GM18867 (cell line): ENCODE measurements at regions not wholly inside any gene's neighbourhood (a gene's known extent, or its start where the extent isn't known, plus 50 kb on each side); places are given as distances from the start of the nearest gene placed in this dataset.

Experiments used
- ATAC-seq: cut with Tn5 transposase; IDR thresholded peaks from one replicate; pipeline ENCODE4 v1.9.1; 2021; ENCODE audit warnings: mild to moderate bottlenecking, moderate library complexity; ENCODE audit not compliant: unreplicated experiment

DNA sequence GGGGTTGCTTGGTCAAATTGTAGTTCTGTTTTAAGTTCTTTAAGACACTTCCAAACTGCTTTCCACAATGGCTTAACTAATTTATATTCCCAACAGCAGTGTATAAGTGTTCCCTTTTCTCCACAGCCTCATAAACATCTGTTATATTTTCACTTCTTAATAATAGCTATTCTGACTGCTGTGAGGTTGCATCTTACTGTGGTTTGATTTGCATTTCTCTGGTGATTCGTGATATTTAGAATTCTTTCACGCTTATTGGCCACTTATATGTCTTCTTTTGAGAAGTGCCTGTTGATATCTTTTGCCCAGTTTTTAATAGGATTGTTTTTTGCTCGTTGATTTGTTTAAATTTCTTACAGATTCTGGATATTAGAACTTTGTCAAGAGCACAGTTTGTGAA, 278.6 kb upstream of the ITM2A start:
- peak; percentile 82 for ATAC-seq

DNA sequence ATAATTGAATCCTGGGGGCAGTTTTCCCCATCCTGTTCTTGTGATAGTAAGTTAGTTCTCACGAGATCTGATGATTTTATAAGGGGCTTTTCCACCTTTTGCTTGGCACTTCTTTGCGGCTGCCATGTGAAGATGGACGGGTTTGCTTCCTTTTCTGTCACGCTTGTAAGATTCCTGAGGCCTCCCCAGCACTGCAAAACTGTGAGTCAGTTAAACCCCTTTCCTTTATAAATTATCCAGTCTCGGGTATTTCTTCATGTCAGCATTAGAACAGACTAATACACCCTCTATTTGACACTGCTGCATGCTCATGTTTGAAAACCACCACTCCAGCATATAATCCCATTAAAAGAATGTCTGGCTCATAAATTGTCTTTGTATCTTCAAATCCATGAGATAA, 264.4 kb upstream of the ITM2A start:
- ATAC-seq, result no peak

DNA sequence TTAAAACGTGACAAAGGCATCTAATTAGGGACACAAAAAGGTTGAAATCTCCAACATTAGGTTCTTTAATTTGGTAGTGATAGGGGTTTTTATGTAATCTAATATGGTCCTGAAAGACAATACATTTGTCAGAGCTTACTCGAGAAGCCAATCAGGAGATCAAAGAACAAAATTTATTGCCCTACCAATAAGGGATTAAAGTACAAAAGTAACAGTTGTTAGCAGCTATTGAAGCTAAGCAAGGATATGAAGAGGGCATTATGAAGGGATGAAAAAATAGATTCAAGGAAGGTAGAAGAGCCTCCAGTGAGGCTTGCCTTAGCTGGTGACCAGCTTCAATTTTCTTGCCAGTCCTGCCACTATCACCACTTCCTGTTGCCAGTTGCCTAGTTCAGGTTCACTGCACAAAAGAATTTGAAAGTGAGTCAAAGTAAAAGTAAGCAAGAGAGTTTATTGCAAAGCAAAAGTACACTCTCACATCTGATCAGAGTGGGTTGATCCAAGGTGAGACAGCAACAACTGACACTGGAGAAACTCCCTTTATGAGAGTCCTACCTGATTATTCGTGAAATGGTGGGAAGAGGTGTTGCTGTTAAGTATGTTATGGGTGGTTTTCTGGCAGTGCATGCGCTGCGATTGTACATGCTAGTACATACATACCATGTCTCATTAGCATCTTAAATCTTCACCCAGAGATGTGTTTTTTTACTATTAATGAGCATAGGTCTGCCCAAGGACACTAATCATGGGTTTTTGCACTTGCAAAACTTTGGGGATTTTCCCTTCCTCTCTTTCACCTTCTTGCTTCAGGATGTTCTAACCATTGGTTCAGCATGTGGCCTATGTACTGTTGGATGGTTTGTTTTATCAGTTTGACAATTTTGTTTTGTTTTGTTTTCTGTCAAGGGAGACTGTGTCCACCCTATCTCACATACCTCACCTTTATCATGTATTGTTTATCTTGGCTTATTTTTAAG, 263.2 kb upstream of the ITM2A start:
- peak; percentile 92 for ATAC-seq

DNA sequence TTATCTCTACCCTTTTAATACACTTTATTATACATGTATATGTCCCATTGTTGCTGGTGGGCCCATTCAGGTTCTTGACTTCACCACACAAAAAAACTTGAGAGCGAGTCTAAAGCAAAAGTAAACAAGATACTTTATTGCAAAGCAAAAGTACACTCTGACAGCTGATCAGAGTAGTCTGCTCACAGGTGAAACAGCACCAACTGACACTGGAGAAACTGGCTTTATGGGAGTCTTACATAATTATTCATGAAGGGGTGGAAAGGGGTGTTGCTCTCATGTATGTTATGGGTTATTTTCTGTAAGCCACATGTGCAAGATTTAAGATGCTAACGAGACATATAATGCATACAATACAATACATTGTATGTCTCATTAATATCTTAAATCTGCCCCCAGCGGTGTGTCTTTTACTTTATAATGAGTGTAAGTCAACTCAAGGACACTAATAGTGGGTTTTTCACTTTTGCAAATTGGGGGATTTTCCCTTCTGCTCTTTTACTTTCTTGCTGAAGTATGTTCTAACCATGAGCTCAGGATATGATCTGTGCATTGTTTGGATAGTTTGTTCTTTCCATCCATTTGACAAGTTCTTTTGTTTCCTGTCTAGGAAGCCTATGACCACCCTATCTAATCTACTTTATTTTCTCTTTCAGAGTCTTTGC, 256.1 kb upstream of the ITM2A start:
- peak; percentile 69 for ATAC-seq

DNA sequence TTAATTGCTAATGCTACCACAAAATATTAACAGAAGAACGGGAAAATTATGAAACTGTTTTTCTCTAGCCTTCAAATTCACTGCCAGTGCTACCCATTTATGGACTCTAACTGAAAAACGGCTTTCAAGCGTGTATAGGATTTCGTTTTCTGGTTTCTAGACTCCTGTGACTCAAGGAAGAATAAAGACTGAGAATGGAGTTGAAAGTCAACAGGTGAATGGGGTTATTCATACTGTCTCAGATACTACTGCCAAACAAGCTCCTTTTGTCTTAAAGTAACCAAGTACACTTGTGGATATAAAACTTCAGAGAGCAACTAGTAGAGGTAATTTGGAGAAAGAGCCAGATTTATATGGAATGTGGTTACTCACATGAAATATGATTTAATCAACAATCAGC, 251.1 kb upstream of the ITM2A start:
- ATAC-seq, result no peak

DNA sequence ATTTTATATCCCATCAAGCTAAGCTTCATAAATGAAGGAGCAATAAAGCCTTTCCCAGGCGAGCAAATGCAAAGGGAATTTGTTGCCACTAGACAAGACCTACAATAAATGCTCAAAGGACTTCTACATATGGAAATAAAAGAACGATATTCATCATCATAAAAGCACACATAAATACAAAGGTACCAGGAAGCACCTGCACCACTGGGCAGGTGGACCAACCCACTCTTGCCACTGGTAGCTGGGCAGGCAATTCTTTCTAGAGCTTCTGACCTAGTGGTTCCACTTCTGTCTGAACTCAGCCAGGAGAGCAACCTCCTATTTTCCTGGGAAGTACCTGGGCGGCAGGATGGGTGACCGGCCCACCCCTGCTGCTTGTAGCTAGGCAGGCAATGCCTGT, 237.2 kb upstream of the ITM2A start:
- ATAC-seq, result no peak

DNA sequence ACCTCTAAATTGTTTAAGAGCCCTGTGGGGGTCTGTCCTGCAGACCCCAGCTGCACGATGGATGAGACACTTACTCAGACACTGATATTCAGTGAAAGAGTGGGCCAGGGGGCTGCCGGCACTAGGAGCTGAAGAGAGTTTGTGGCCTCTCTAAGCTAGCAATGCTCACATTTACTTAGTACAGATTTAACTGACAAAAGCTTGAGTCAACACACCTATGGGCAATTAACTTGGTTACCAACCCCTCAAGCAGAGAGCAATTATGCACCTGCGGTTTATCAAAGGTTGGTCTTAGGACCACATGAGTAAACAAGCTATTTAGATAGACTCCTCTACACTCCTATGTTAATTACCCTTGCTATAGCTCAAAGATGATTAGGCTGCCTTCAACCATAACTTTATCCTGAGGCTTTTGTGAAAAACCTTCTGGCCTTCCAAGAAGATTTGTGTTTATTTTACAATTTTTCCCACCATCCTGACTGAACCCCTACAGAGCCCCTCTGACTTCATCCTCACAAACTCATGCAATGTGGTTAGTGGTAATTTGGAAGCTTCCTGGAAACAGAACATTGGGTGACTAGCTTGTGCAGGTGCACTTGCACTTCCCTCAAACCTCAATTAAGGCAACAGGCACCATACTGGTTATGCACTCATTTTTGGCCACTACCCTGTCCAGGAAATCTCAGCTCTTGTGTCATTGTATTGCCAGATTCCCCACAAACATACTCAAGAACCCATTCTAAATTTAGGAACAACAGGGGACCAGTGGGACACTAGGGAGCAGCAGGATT, 234.4 kb upstream of the ITM2A start:
- no peak for ATAC-seq

DNA sequence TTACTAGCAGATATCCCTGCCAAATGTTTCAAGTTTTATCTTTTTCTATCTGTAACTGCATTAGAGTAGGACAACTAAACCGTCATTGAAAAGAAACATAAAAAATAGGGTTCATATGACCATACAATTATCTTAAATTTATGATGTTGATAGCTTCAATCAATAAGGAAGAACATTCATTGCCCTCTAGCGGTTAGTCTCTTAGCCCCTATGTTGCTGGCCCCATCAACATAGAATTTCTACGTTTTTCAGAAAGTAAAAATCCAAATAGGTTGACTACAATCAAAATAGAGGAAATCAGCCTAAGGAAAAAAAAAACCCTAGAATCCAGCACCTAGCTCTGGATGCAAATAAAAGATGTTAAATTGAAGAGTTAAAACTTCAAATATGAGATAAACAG, 225.1 kb upstream of the ITM2A start:
- ATAC-seq, result no peak

DNA sequence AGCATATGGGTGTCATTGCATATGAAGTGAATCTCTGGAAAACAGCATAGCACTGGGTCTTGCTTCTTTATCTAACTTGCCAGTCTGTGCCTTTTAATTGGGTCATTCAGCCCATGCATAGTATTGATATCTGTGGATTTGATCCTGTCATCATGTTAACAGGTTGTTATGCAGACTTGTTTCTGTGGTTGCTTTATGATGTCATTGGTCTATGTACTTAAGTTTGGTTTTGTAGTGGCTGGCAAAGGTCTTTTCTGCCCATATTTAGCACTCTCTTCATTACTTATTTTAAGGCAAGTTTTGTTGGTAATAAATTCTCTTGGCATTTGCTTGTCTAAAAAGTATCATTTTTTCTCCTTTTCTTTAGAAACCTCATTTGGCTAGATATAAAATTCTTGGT, 221.1 kb upstream of the ITM2A start:
- ATAC-seq, result no peak

DNA sequence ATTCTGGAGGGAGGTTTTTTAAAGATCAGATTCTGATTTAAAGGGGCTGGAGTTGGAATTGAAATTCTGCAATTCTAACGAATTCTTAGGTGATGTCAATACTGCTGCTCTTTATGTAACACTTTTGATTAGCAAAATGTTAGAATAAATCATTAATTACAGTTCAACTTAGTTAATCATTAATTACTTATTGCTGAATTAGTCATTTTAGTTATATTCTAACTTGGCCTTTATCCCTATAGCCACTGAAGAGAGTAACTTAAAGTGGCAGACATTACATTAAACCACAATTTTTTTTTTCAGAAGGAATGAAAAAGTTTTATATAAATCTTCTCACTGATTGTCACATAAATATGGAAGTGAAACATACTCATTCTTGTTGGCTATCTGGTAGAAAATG, 206.6 kb upstream of the ITM2A start:
- ATAC-seq, result no peak

DNA sequence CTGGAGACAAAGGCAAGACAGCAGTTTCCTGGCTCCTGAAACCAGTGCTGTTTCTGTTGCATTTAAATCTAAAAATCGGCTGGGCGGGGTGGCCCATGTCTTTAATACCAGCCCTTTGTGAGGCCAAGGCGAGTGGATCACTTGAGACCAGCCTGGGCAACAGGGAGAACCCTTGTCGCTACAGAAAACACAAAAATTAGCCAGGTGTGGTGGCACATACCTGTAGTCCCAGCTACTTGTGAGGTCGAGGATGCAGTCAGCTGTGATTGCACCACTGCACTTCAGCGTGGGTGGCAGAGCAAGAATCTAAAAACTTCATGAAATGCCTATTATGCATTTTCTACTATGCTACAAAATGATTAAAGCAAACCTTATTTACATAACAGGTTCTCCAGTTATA, 205.4 kb upstream of the ITM2A start:
- ATAC-seq, result no peak

DNA sequence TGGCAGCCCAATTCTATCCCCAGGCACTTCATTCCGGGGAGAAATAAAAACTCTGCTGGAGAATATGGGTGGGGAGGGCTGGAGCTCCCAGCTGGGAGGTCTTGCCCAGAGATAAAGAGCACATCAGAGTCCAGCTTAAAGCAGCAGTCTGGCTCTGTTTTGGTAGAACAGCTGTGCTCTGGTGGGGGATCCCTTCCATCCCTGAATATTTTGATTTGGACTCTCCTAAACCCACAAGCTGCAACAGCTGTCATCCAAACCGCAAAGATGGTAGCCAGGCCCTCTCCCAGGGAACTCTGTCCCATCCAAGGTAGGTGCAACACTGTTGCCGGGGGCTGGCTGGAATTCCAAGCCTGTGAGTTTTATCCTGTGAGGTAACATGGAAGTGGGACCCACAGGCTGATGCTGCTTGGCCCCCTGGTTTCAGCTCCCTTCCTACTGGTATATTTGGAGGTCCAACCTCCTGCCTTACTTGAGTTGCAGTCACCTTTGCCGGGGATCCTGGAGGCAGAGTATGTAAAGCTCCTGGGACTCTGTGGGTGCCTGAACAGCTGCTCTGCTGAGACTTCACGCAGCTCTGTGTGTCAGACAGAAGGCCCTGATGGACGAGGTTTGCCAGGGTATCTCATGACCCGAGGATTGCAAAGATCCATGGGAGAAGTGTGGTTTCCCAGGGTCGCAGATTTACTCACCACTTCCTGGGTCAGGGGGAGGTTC, 203.5 kb upstream of the ITM2A start:
- no peak for ATAC-seq

DNA sequence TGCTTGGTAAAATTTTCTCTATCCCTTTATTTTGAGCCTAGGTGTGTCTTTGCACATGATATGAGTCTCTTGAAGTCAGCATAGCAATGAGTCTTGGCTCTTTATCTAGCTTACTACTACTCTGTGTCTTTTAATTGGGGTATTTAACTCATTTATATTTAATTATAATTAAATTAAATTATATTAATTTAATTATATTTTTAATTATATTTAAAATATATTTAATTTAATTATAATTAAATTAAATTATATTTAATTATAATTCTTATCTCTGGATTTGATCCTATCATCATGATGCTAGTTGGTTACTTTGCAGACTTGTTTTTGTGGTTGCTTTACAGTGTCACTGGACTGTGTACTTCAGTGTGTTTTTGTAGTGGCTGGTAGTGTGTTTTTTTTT, 201.2 kb upstream of the ITM2A start:
- ATAC-seq, result no peak

DNA sequence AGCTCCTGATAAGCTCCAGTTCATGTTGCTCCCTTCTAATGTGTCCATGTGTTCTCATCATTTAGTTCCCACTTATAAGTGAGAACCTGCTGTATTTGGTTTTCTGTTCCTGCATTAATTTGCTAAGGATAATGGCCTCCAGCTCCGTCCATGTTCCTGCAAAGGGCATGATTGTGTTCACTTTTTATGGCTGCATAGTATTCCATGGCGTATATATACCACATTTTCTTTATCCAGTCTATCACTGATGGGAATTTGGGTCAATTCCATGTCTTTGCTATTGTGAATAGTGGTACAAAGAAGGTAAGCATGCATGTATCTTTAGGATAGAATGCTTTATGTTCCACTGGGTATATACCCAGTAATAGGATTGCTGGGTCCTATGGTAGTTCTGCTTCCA, 197.2 kb upstream of the ITM2A start:
- no peak for ATAC-seq

DNA sequence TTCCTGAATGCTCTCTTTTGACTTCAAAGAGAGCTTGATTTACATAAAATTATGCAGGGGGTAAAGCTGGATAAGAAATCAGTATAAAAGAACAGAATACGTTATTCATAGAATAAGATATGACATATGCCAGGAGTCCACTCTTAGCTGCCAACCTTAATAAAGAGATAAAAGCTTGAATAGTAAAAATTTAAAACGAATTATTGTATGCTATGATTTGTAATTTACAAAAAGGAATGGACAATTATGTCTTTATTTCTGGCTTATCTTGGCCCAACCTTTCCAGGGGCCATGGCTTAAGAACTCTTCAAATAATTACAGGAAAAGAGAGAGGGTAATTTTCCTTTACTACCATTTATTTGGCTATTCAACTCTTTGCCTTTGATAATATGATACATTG, 192.2 kb upstream of the ITM2A start:
- ATAC-seq, result no peak

DNA sequence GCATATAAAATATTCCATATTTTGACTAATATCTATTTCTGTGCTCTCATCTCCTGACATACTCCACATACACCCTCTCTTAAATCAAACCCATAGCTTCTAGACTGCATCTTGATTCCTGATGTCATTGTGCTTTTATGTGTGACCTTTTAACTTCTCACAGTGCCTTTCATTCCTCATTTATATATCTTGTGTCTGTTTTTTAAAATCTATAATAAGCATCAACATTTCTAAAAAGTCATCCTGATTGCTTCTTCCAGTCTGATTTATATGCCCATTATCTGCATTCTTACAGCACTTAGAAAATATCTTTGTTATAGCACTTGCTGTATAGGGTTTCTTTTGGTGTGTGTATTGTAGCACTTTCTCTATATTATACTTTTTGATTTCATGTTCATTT, 190.1 kb upstream of the ITM2A start:
- no peak for ATAC-seq

DNA sequence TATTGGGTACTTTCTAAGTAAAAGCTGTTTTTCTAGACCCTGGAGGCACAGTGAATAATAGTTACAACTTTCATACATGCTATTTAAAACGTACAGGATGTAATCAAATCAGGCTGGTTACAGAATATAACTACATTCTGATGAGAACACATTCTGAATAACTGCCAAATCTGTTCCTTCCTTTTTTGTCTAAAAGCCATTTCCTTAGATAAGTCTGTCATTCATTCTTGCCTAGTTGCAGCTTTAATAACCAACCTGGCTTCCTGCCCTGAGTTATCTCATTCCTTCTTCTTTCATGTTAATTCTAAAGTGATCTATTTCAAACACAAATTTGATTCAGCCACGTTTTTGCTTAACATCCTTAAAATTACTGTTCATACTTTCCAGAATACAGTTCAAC, 189.7 kb upstream of the ITM2A start:
- ATAC-seq, result no peak

DNA sequence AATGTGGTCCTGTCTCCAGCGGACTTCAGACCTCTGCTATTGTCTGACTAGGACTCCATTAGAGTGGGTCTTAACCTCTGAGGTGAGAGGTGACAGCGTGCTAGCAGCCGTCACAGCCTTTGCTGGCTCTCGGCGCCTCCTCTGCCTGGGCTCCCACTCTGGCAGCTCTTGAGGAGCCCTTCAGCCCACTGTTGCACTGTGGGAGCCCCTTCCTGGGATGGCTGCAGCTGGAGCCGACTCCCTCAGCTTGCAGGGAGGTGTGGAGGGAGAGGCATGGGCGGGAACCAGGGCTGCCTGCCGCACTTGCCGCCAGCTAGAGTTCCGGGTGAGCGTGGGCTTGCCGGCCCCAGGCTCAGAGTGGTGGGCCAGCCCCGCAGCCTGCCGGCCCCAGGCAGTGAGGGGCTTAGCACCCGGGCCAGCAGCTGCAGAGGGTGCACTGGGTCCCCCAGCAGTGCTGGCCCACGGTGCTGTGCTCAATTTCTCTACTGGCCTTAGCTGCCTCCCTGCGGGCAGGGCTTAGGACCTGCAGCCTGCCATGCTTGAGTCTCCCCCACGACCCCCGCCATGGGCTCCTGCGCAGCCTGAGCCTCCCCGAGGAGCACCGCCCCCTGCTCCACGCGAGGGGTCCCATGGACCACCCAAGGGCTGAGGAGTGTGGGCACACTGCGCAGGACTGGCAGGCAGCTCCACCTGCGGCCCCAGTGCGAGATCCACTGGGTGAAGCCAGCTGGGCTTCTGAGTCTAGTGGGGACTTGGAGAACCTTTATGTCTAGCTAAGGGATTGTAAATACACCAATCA, 163.4 kb upstream of the ITM2A start:
- no peak for ATAC-seq

DNA sequence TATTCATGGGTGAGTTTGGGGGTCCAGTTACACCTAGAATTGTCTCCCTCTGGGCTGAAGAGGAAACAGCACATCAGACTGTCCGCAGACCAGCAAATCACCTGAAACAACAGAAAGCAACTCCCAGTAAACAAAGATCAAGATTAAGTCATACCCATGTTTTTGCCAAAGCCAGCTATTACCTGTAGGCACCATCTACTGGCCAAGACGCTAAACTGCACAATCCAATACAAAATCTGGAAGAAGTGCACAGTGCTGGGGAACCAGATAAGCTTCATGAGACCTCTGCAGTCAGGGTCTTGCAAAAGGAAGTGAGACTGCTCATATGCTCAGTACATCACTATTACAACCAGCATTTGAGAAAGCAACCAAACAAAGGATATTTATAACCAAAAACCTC, 157.5 kb upstream of the ITM2A start:
- peak; percentile 72 for ATAC-seq

DNA sequence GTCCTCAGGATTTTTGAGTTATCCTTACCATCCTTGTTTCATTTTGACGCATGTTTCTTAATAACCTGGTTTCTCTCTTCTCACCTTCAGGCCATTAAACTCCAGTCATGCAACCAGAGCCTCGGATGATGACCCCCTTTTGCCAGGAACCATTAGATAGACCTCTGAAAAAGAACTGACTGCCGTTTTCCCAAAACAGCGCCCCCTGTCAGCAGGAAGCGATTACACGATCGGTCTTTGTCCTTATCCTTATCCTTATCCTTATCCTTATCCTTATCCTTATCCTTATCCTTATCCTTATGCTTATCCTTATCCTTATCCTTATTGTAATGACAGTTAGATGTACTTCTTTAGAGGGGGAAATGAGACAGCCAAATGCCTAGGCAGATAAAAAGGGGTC, 148.4 kb upstream of the ITM2A start:
- no peak for ATAC-seq
